ENCODE measurements at regions not wholly inside any gene's neighbourhood (a gene's known extent, or its start where the extent isn't known, plus 50 kb on each side); places are given as distances from the start of the nearest gene placed in this dataset.

GRCh38 chr2:234310166-234310565, 186.7 kb downstream of the ARL4C start:
- TF ChIP-seq POLR2A (IDR thresholded peaks at IDR 0.05; ENCODE audit: low read depth, low read length) (no peak), POLR2AphosphoS5 (IDR thresholded peaks at IDR 0.05; ENCODE audit: low read depth, low read length) (no peak)
